Endothelial cell of umbilical vein (primary cell): ENCODE measurements at regions not wholly inside any gene's neighbourhood (a gene's known extent, or its start where the extent isn't known, plus 50 kb on each side); places are given as distances from the start of the nearest gene placed in this dataset.

Experiments
- BruUV-seq: library from RNA; stranded (reverse); fragments of 400-500 nt; replicated peaks from 2 replicates; lab custom pipeline; 2021; lab: Mats Ljungman, UMichigan
- CTCF ChIA-PET: fragments of 300-600, 350-600 bp; sonication (Branson Sonifier 250); formaldehyde crosslinking; loops from one replicate; lab custom pipeline; 2021; ENCODE audit warnings: antibody characterized with exemption, inconsistent platforms; lab: Charles Lee
- POLR2A ChIA-PET: fragments of 300-600, 350-600 bp; sonication (Branson Sonifier 250); formaldehyde crosslinking; loops from one replicate; lab custom pipeline; 2021; ENCODE audit warnings: antibody characterized with exemption, inconsistent platforms; lab: Charles Lee
- DNase-seq: peaks from one replicate; pipeline ENCODE4 v3.0.0-alpha.2; 2011; ENCODE audit warnings: low read depth, low spot score
- FAIRE-seq: peaks from 2 replicates; lab custom pipeline; 2011; peaks lifted over from hg19 to GRCh38; lab: Jason Lieb, UNC
- H2AFZ ChIP-seq: 2 replicates; pipeline ENCODE4 v1.6.0; 2012; ENCODE audit warnings: low read depth, low read length, control low read depth, inconsistent platforms
- H3K27ac ChIP-seq: 2 replicates; pipeline ENCODE4 v1.5.1; 2011; ENCODE audit warnings: low read depth, mild to moderate bottlenecking, control low read depth, low read length, moderate library complexity; ENCODE audit not compliant: insufficient read depth
- H3K27me3 ChIP-seq, 2 experiments: 2 replicates each; pipeline versions ENCODE4 v1.6.0 to v1.6.1; 2011; ENCODE audit warnings: low read length in 2 of 2, mixed read lengths in 1 of 2; ENCODE audit not compliant: control insufficient read depth in 2 of 2, insufficient read depth in 2 of 2
- H3K36me3 ChIP-seq, 2 experiments: 2 replicates in 1 of 2; 3 replicates in 1 of 2; pipeline ENCODE4 v1.5.1; 2011; ENCODE audit warnings: low read length in 2 of 2, mild to moderate bottlenecking in 1 of 2, moderate library complexity in 1 of 2; ENCODE audit not compliant: control insufficient read depth in 2 of 2, insufficient read depth in 2 of 2; ENCODE audit errors: extremely low read depth in 1 of 2
- H3K4me1 ChIP-seq: 3 replicates; pipeline ENCODE4 v1.5.1; 2011; ENCODE audit warnings: mild to moderate bottlenecking, low read length; ENCODE audit not compliant: control insufficient read depth, insufficient read depth; ENCODE audit errors: extremely low read depth
- H3K4me2 ChIP-seq: 2 replicates; pipeline ENCODE4 v1.6.1; 2011; ENCODE audit warnings: low read length, control low read depth, mixed read lengths; ENCODE audit not compliant: insufficient read depth
- H3K4me3 ChIP-seq, 3 experiments: fragments of 200-600 bp in 1 of 3; sonication (generic), shearing (Covaris generic) in 1 of 3; replicated peaks in 1 of 3; 2 replicates each; pipeline ENCODE4 v1.5.1; 2011 to 2016; ENCODE audit warnings: control low read depth in 3 of 3, low read length in 3 of 3, mild to moderate bottlenecking in 2 of 3, inconsistent platforms in 1 of 3, low read depth in 1 of 3, moderate library complexity in 1 of 3; ENCODE audit not compliant: insufficient read depth in 1 of 3
- H3K79me2 ChIP-seq: 2 replicates; pipeline ENCODE4 v1.6.0; 2012; ENCODE audit warnings: low read length, inconsistent platforms; ENCODE audit not compliant: control insufficient read depth, insufficient read depth
- H3K9ac ChIP-seq: replicated peaks from 2 replicates; pipeline ENCODE3; 2011; ENCODE audit warnings: low read length, control low read depth; ENCODE audit not compliant: insufficient read depth; ENCODE audit errors: extremely low read depth
- H3K9me1 ChIP-seq: replicated peaks from 3 replicates; pipeline ENCODE4 v1.6.0; 2011; ENCODE audit warnings: mild to moderate bottlenecking, low read length; ENCODE audit not compliant: control insufficient read depth, insufficient read depth; ENCODE audit errors: extremely low read depth
- H3K9me3 ChIP-seq: replicated peaks from 2 replicates; pipeline ENCODE4 v1.5.1; 2012; ENCODE audit warnings: low read length, inconsistent platforms; ENCODE audit not compliant: control insufficient read depth, insufficient read depth
- H4K20me1 ChIP-seq: replicated peaks from 2 replicates; pipeline ENCODE3; 2011; ENCODE audit warnings: mild to moderate bottlenecking, low read length; ENCODE audit not compliant: control insufficient read depth, insufficient read depth; ENCODE audit errors: extremely low read depth
- EZH2 ChIP-seq: IDR thresholded peaks from 2 replicates; pipeline ENCODE4 v1.6.1; 2012; ENCODE audit warnings: borderline replicate concordance, low read depth, mild to moderate bottlenecking, moderate library complexity, low read length, inconsistent platforms; ENCODE audit not compliant: severe bottlenecking
- FOS ChIP-seq: IDR thresholded peaks from 2 replicates; pipeline ENCODE4 v1.6.1; 2011; ENCODE audit warnings: mild to moderate bottlenecking, low read length, moderate library complexity, borderline replicate concordance; ENCODE audit not compliant: insufficient read depth
- GATA2 ChIP-seq: IDR thresholded peaks from 2 replicates; pipeline ENCODE4 v1.7.0; 2011; ENCODE audit warnings: low read depth, mild to moderate bottlenecking, moderate library complexity, mixed read lengths, low read length; ENCODE audit not compliant: insufficient read length, insufficient read depth
- JUN ChIP-seq: IDR thresholded peaks from 2 replicates; pipeline ENCODE4 v1.6.1; 2011; ENCODE audit warnings: borderline replicate concordance, low read depth; ENCODE audit not compliant: insufficient read length, insufficient read depth
- MYC ChIP-seq: IDR thresholded peaks from one replicate; pipeline ENCODE4 v1.6.1; 2011; ENCODE audit warnings: mild to moderate bottlenecking, low read depth, low read length
- POLR2A ChIP-seq: IDR thresholded peaks from 2 replicates; pipeline ENCODE4 v1.6.1; 2012; ENCODE audit warnings: low read depth, mild to moderate bottlenecking, control low read depth, low read length
- POLR2AphosphoS5 ChIP-seq: IDR thresholded peaks from 2 replicates; pipeline ENCODE4 v1.6.1; 2012; ENCODE audit warnings: low read depth, mild to moderate bottlenecking, control low read depth, low read length, moderate library complexity; ENCODE audit not compliant: insufficient read depth
- dilution Hi-C: fragments of 300-500 bp; cut with MboI; formaldehyde crosslinking; loops from one replicate; pipeline ENCODE4 v1.15.0; 2019; ENCODE audit warnings: low sequenced_read_pairs; ENCODE audit not compliant: extremely low pct_ligation_motif_present
- intact Hi-C: fragments of 100-400 bp; cut with micrococcal nuclease; formaldehyde crosslinking; loops from one replicate; pipeline ENCODE4 v1.10.0; 2022
- TF ChIP-seq, protein P1 (sequence below), 2 donors: IDR thresholded peaks; 1 replicate in 1 of 2; 2 replicates in 1 of 2; pipeline ENCODE4 v1.5.1; 2011; ENCODE audit warnings: low read length in 2 of 2, mild to moderate bottlenecking in 2 of 2, moderate library complexity in 2 of 2, control low read depth in 1 of 2, inconsistent platforms in 1 of 2, low read depth in 1 of 2; ENCODE audit not compliant: insufficient read depth in 1 of 2; ENCODE audit errors: extremely low read depth in 1 of 2
- TF ChIP-seq, protein P2 (sequence below): IDR thresholded peaks from 2 replicates; pipeline ENCODE4 v1.6.1; 2011; ENCODE audit not compliant: insufficient read depth, insufficient read length

DNA sequence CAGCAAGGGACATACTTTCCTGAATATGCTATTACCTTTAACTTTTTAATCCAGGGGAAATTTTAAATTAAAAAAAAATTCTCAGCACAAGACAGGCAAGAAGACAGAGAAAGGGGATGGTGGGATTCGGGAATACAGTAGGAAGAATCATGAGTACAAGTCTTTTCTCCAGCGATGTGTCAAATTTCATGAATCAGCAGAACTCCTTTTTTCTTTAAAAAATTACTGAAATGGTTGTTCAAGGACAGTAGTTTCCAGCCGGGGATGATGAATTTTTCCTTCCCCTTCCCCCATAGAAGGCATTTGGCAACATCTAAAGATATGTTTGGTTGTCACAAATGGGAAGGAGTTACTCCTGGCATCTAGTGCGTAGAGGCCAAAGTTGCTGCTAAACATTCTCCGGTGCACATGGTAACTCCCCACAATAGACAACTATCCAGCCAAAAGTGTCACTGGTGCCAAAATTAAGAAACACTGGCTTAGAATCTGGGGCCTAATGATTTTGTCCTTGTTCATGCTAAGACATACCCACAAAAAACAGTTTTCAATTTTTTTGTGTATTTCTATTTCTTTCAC lies 450.2 kb downstream of the CBLN4 start:
- intact Hi-C loops (no loop called here), dilution Hi-C loops (no loop called here)
- no peaks in the 10 kb centered on the region for H3K4me1 ChIP-seq
- H3K9ac ChIP-seq = no peak overlapping the region
- DNase-seq (no peak), FAIRE-seq (no peak)
- no peak overlapping the region for H3K27ac ChIP-seq
- H3K4me2 ChIP-seq = no peak overlapping the region
- ChIA-PET POLR2A (no interaction called here), CTCF (no interaction called here)
- no peaks in the 10 kb centered on the region for H3K36me3 ChIP-seq
- H3K9me3 ChIP-seq = peaks cover 7% of the 10 kb centered on the region
- H3K27me3 ChIP-seq = no peaks in the 10 kb centered on the region
- H3K9me1 ChIP-seq = no peaks in the 10 kb centered on the region
- no TSS peak for BruUV-seq
- no peak for TF ChIP-seq MYC
- H2AFZ ChIP-seq = no peak overlapping the region
- H4K20me1 ChIP-seq = no peaks in the 10 kb centered on the region
- H3K79me2 ChIP-seq = no peaks in the 10 kb centered on the region
- no peak overlapping the region for H3K4me3 ChIP-seq

DNA sequence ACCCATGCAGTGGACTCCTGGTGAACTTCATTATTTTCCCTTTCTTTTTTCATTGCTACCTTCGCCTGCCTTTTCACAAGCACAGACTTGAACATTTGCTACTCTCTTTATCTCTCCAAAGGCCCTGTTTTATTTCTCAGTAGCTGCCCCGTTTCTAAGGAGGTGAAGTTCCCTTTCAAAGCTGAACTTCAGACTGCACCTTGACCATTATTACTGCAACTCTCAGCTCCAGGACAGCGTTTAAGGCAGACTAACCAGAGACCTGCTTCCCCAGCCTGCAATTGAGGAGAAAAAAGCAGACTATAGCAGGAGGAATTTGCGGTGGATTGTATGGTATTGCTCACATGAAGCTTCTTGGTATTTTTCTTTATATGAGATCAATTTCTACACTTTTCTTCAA lies 460.7 kb downstream of the CBLN4 start:
- Histone ChIP-seq H3K36me3 (no peaks in the 10 kb centered on the region), H3K9ac (no peak overlapping the region), H3K4me1 (no peaks in the 10 kb centered on the region), H3K9me3 (peaks cover 4% of the 10 kb centered on the region), H2AFZ (no peak overlapping the region), H4K20me1 (no peaks in the 10 kb centered on the region), H3K4me2 (no peak overlapping the region), H3K9me1 (no peaks in the 10 kb centered on the region), H3K27ac (no peak overlapping the region), H3K4me3 (no peak overlapping the region), H3K27me3 (no peaks in the 10 kb centered on the region), H3K79me2 (no peaks in the 10 kb centered on the region)
- no TSS peak for BruUV-seq
- FAIRE-seq = no peak
- ChIA-PET POLR2A (no interaction called here), CTCF (no interaction called here)
- TF ChIP-seq POLR2AphosphoS5 = no peak
- TF ChIP-seq GATA2 = no peak
- no peak for TF ChIP-seq JUN
- TF ChIP-seq, protein P1, sequence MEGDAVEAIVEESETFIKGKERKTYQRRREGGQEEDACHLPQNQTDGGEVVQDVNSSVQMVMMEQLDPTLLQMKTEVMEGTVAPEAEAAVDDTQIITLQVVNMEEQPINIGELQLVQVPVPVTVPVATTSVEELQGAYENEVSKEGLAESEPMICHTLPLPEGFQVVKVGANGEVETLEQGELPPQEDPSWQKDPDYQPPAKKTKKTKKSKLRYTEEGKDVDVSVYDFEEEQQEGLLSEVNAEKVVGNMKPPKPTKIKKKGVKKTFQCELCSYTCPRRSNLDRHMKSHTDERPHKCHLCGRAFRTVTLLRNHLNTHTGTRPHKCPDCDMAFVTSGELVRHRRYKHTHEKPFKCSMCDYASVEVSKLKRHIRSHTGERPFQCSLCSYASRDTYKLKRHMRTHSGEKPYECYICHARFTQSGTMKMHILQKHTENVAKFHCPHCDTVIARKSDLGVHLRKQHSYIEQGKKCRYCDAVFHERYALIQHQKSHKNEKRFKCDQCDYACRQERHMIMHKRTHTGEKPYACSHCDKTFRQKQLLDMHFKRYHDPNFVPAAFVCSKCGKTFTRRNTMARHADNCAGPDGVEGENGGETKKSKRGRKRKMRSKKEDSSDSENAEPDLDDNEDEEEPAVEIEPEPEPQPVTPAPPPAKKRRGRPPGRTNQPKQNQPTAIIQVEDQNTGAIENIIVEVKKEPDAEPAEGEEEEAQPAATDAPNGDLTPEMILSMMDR (IDR thresholded peaks at IDR 0.05; ENCODE audit: extremely low read depth in 1 of 2, insufficient read depth in 1 of 2, low read depth in 1 of 2, low read length in 2 of 2) = no peak
- no peak for TF ChIP-seq FOS
- TF ChIP-seq, protein P2, sequence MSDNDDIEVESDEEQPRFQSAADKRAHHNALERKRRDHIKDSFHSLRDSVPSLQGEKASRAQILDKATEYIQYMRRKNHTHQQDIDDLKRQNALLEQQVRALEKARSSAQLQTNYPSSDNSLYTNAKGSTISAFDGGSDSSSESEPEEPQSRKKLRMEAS = no peak
- TF ChIP-seq POLR2A = no peak
- no peak for TF ChIP-seq EZH2
- intact Hi-C loops = no loop called here
- dilution Hi-C loops = no loop called here
- no peak for DNase-seq
